Hepatocyte (in vitro differentiated cells): ENCODE measurements at regions not wholly inside any gene's neighbourhood (a gene's known extent, or its start where the extent isn't known, plus 50 kb on each side); places are given as distances from the start of the nearest gene placed in this dataset.

Experiments used
- DNase-seq: peaks from one replicate; pipeline ENCODE4 v3.0.0-alpha.2; 2016; ENCODE audit warnings: low spot score
- H2AFZ ChIP-seq: fragments of 200-600 bp; sonication (generic); 2 replicates; pipeline ENCODE4 v1.6.0; 2016; ENCODE audit warnings: antibody characterized with exemption, mild to moderate bottlenecking
- H3K27ac ChIP-seq: fragments of 200-600 bp; sonication (generic); 2 replicates; pipeline ENCODE4 v1.5.1; 2016; ENCODE audit warnings: mild to moderate bottlenecking
- H3K27me3 ChIP-seq: fragments of 200-600 bp; sonication (generic); 2 replicates; pipeline ENCODE4 v1.6.1; 2016
- H3K36me3 ChIP-seq: fragments of 200-600 bp; sonication (generic); replicated peaks from 2 replicates; pipeline ENCODE4 v1.5.1; 2016; ENCODE audit warnings: low read depth; ENCODE audit not compliant: insufficient read depth
- H3K4me1 ChIP-seq: fragments of 200-600 bp; sonication (generic); 2 replicates; pipeline ENCODE4 v1.5.1; 2016; ENCODE audit warnings: mild to moderate bottlenecking, moderate library complexity; ENCODE audit not compliant: insufficient read depth
- H3K4me2 ChIP-seq: fragments of 200-600 bp; sonication (generic); 2 replicates; pipeline ENCODE4 v1.6.0; 2016
- H3K4me3 ChIP-seq: fragments of 200-600 bp; sonication (generic); 2 replicates; pipeline ENCODE4 v1.5.1; 2016; ENCODE audit warnings: mild to moderate bottlenecking
- H3K79me2 ChIP-seq: fragments of 200-600 bp; sonication (generic); 2 replicates; pipeline ENCODE4 v1.6.0; 2017; ENCODE audit warnings: mild to moderate bottlenecking
- H3K9me2 ChIP-seq: fragments of 200-600 bp; sonication (generic); replicated peaks from 2 replicates; pipeline ENCODE4 v1.6.0; 2017; ENCODE audit warnings: mild to moderate bottlenecking; ENCODE audit not compliant: insufficient read depth
- H3K9me3 ChIP-seq: fragments of 200-600 bp; sonication (generic); 2 replicates; pipeline ENCODE4 v1.5.1; 2016; ENCODE audit warnings: low read depth, mild to moderate bottlenecking
- H4K20me1 ChIP-seq: fragments of 200-600 bp; sonication (generic); 2 replicates; pipeline ENCODE4 v1.6.0; 2016; ENCODE audit warnings: mild to moderate bottlenecking; ENCODE audit not compliant: insufficient read depth, poor library complexity, severe bottlenecking
- EZH2 ChIP-seq: fragments of 200-600 bp; sonication (generic); IDR thresholded peaks from 2 replicates; pipeline ENCODE4 v1.6.1; 2016; ENCODE audit warnings: antibody characterized with exemption, mild to moderate bottlenecking, borderline replicate concordance
- EZH2phosphoT487 ChIP-seq: fragments of 200-600 bp; sonication (generic); IDR thresholded peaks from one replicate; pipeline ENCODE4 v1.6.1; 2018; ENCODE audit warnings: antibody characterized with exemption, mild to moderate bottlenecking, low read depth, moderate library complexity; ENCODE audit not compliant: unreplicated experiment, severe bottlenecking
- WGBS: methylation state at CpG from one replicate; pipeline ENCODE4 v1.1.6; 2016; ENCODE audit warnings: low lambda C conversion rate; ENCODE audit errors: missing lambda C conversion rate; 5-methylcytosine and 5-hydroxymethylcytosine counted together
- TF ChIP-seq, protein P1 (sequence below): fragments of 200-600 bp; sonication (generic); IDR thresholded peaks from 2 replicates; pipeline ENCODE4 v1.5.1; 2016; ENCODE audit warnings: antibody characterized with exemption, mild to moderate bottlenecking; ENCODE audit not compliant: poor library complexity

DNA sequence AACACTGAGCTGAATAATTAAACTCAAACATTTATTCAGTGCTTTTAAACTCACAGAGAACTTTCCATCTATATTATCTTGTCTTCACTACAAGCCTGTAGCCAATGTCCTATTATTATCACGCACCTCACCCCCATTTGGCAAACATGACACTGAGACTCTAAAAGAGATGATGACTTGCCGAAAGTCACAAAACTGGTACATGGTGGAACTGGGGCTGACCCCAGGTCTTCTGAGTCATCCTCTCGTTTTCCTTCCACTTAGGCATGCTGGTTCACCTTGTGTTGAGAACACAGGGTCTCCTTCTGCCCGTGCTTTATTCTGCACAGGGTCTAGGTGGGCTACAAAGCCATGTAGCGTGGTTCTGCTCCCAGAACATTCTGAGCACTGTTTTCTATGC lies 230.0 kb upstream of the MGAT5 start:
- TF ChIP-seq EZH2 (no peak), EZH2phosphoT487 (no peak)
- TF ChIP-seq, protein P1, sequence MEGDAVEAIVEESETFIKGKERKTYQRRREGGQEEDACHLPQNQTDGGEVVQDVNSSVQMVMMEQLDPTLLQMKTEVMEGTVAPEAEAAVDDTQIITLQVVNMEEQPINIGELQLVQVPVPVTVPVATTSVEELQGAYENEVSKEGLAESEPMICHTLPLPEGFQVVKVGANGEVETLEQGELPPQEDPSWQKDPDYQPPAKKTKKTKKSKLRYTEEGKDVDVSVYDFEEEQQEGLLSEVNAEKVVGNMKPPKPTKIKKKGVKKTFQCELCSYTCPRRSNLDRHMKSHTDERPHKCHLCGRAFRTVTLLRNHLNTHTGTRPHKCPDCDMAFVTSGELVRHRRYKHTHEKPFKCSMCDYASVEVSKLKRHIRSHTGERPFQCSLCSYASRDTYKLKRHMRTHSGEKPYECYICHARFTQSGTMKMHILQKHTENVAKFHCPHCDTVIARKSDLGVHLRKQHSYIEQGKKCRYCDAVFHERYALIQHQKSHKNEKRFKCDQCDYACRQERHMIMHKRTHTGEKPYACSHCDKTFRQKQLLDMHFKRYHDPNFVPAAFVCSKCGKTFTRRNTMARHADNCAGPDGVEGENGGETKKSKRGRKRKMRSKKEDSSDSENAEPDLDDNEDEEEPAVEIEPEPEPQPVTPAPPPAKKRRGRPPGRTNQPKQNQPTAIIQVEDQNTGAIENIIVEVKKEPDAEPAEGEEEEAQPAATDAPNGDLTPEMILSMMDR = no peak
- no peaks in the 10 kb centered on the region for H4K20me1 ChIP-seq
- H3K27me3 ChIP-seq = peaks cover 4% of the 10 kb centered on the region
- no peak overlapping the region for H3K4me2 ChIP-seq
- no peaks in the 10 kb centered on the region for H3K79me2 ChIP-seq
- H3K4me1 ChIP-seq = no peaks in the 10 kb centered on the region
- no peak overlapping the region for H3K4me3 ChIP-seq
- no peaks in the 10 kb centered on the region for H3K9me2 ChIP-seq
- DNase-seq = no peak
- no peak overlapping the region for H3K27ac ChIP-seq
- H3K9me3 ChIP-seq = no peaks in the 10 kb centered on the region
- 90% methylated on average over 5 of the region's 5 CpGs for WGBS
- H3K36me3 ChIP-seq = no peaks in the 10 kb centered on the region
- H2AFZ ChIP-seq = no peak overlapping the region

DNA sequence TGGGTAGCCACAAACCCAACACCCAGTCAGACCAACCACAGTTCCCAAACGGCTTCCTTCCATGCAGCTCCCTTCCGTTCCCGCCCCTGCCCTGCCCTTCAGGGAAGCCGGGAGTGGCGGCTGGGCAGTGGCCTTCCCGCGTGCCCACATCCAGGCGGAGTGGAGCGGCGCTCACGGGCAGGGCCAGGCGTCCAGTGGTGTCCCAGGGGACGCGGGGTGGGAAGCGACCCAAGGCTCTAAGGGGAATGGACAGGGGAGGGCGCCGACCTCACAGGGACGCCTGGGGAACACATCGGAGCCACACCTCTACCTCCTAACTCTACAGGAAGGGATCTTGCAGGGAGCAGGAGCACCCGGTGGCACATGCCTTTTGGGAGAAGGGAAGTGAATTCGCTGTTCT lies 225.9 kb upstream of the MGAT5 start:
- no peaks in the 10 kb centered on the region for H3K9me2 ChIP-seq
- DNase-seq = no peak
- H3K4me3 ChIP-seq = no peak overlapping the region
- no peaks in the 10 kb centered on the region for H3K4me1 ChIP-seq
- TF ChIP-seq, protein P1 = no peak
- TF ChIP-seq EZH2 = no peak
- no peak for TF ChIP-seq EZH2phosphoT487
- 86% methylated on average over 20 of the region's 21 CpGs for WGBS
- no peak overlapping the region for H2AFZ ChIP-seq
- no peaks in the 10 kb centered on the region for H3K36me3 ChIP-seq
- H3K4me2 ChIP-seq = no peak overlapping the region
- H3K9me3 ChIP-seq = no peaks in the 10 kb centered on the region
- no peaks in the 10 kb centered on the region for H4K20me1 ChIP-seq
- peaks cover 4% of the 10 kb centered on the region for H3K27me3 ChIP-seq
- no peak overlapping the region for H3K27ac ChIP-seq
- H3K79me2 ChIP-seq = no peaks in the 10 kb centered on the region

DNA sequence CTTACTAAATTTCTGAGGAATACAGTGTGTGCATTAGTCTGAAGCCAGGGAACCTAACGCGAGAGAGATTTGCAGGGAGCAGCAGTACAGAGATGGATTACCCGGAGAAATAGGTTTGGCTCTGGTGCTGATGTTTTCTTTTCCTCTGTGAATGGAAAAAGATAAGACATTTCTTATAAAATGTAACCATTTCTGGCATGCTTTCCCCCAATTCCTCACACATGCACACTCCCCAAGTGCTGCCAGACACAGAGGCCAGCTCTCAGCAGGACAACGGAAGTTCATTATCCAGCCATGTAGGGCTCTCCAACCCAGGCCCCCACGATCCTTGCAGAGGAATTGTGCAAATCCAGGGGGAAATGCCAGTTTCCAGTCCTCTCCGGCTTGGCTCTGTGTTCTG lies 224.5 kb upstream of the MGAT5 start:
- H4K20me1 ChIP-seq = no peaks in the 10 kb centered on the region

More for the DNA sequence above, 224.5 kb upstream of the MGAT5 start:
- Histone ChIP-seq H3K36me3 (no peaks in the 10 kb centered on the region), H3K9me2 (no peaks in the 10 kb centered on the region), H2AFZ (no peak overlapping the region), H3K79me2 (no peaks in the 10 kb centered on the region), H3K4me3 (no peak overlapping the region), H3K27ac (no peak overlapping the region), H3K4me2 (no peak overlapping the region), H3K27me3 (peaks cover 4% of the 10 kb centered on the region), H3K9me3 (no peaks in the 10 kb centered on the region), H3K4me1 (no peaks in the 10 kb centered on the region)
- TF ChIP-seq, protein P1 = no peak
- TF ChIP-seq EZH2phosphoT487 (no peak), EZH2 (no peak)
- DNase-seq = no peak
- WGBS = 56% methylated on average over 6 of the region's 6 CpGs
